ENCODE measurements at regions not wholly inside any gene's neighbourhood (a gene's known extent, or its start where the extent isn't known, plus 50 kb on each side); places are given as distances from the start of the nearest gene placed in this dataset.

DNA sequence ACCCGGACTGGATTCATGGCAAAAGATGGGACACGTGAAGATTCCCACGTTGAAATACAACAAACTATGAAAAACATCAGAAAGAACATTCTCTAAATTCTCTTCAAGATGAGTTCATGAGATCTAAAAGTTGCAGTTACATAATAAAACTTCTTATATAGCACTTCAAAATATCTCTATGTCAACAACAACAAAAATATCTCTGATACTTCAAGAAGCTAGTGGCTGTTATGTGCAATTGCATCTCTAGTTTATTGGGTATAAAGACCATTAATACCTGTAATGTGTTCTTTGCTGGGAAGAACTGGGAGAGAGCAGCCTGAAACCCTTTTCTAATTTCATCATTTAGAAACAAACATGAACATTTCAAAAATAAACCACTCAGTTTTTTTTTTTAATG lies 69.2 kb upstream of the RGS6 start:
- WGBS (ENCODE audit: insufficient coverage, low coverage, missing lambda C conversion rate): 0% methylated on average over 3 of the region's 3 CpGs
- POLR2A ChIA-PET: interaction anchor here (0.6 kb wide), 1 partner anchor 1380 kb away, joined by 3 read pairs; no protein-coding TSS in a partner anchor
- Histone ChIP-seq H3K27me3 (ENCODE audit: control insufficient read depth in 2 of 2, insufficient read depth in 2 of 2, low read length in 2 of 2) (no peaks in the 10 kb centered on the region), H3K9me3 (replicated peaks; ENCODE audit: control insufficient read depth, insufficient read depth, low read depth, low read length) (no peaks in the 10 kb centered on the region), H3K27ac (ENCODE audit: extremely low read depth, low read depth, low read length) (no peak overlapping the region), H3K9me1 (ENCODE audit: control insufficient read depth, insufficient read depth, low read length) (no peaks in the 10 kb centered on the region), H3K9ac (ENCODE audit: insufficient read depth in 1 of 2, low read depth in 2 of 2, low read length in 2 of 2) (no peak overlapping the region), H3K79me2 (ENCODE audit: control insufficient read depth, insufficient read depth, low read length) (no peaks in the 10 kb centered on the region), H3K36me3 (ENCODE audit: control insufficient read depth, insufficient read depth, low read length) (no peaks in the 10 kb centered on the region), H4K20me1 (replicated peaks; ENCODE audit: control insufficient read depth, insufficient read depth, low read length) (no peaks in the 10 kb centered on the region), H3K4me3 (no peak overlapping the region), H3K4me1 (replicated peaks in 1 of 2; ENCODE audit: control insufficient read depth in 2 of 2, insufficient read depth in 2 of 2, low read length in 2 of 2) (no peaks in the 10 kb centered on the region), H2AFZ (ENCODE audit: low read depth, low read length) (no peak overlapping the region), H3K4me2 (ENCODE audit: insufficient read depth, low read length) (no peak overlapping the region)
- TF ChIP-seq FOXK1 (CRISPR knock-in tag; IDR thresholded peaks at IDR 0.05; ENCODE audit: borderline replicate concordance): no peak
- no peak for TF ChIP-seq SMARCA5 (IDR thresholded peaks at IDR 0.05)
- TF ChIP-seq, protein P1, sequence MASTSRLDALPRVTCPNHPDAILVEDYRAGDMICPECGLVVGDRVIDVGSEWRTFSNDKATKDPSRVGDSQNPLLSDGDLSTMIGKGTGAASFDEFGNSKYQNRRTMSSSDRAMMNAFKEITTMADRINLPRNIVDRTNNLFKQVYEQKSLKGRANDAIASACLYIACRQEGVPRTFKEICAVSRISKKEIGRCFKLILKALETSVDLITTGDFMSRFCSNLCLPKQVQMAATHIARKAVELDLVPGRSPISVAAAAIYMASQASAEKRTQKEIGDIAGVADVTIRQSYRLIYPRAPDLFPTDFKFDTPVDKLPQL (IDR thresholded peaks at IDR 0.05; ENCODE audit: extremely low read depth, insufficient read length): no peak
- TF ChIP-seq RFX5 (IDR thresholded peaks at IDR 0.05; ENCODE audit: low read depth, low read length): no peak
- TF ChIP-seq, protein P2, sequence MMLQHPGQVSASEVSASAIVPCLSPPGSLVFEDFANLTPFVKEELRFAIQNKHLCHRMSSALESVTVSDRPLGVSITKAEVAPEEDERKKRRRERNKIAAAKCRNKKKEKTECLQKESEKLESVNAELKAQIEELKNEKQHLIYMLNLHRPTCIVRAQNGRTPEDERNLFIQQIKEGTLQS (IDR thresholded peaks at IDR 0.05): no peak
- TF ChIP-seq, protein P2 (CRISPR knock-in tag; conservative IDR thresholded peaks at IDR 0.05): no peak
- TF ChIP-seq SMAD4 (CRISPR knock-in tag; conservative IDR thresholded peaks at IDR 0.05): no peak
- in situ Hi-C loops (cut with MboI) (no loop called here), intact Hi-C loops (cut with micrococcal nuclease) (no loop called here)
- ATAC-seq: no peak
- DNase-seq (ENCODE audit: extremely low read depth in 1 of 4, low spot score in 3 of 4): no peak
- FAIRE-seq: no peak
- no TSS peak for BruUV-seq (replicated peaks)
- CTCF ChIA-PET (ENCODE audit: low intra/inter-chr PET ratio): no interaction called here

Measured in K562 (cell line).